Islet of Langerhans (tissue), 1 donor: ENCODE measurements at regions not wholly inside any gene's neighbourhood (a gene's known extent, or its start where the extent isn't known, plus 50 kb on each side); places are given as distances from the start of the nearest gene placed in this dataset.
"Not testable (repeated sequence)": the region's sequence is repeated elsewhere in the genome, so short reads cannot be mapped to it uniquely, and the experiment has no call there.

Experiments
- FAIRE-seq: peaks from one replicate; lab custom pipeline; 2011; peaks lifted over from hg19 to GRCh38; lab: Jason Lieb, UNC

GRCh38 chr6:141491684-141492083 lies 641.0 kb upstream of the GJE1 start:
- no peak for FAIRE-seq

GRCh38 chr6:141490982-141491381 lies 641.7 kb upstream of the GJE1 start:
- FAIRE-seq, result no peak

GRCh38 chr6:141488488-141488887 lies 644.2 kb upstream of the GJE1 start:
- peak; percentile 45 for FAIRE-seq

GRCh38 chr6:141486942-141487341 lies 645.8 kb upstream of the GJE1 start:
- FAIRE-seq, result peak; percentile 60

GRCh38 chr6:141484711-141485110 lies 648.0 kb upstream of the GJE1 start:
- FAIRE-seq, result no peak

GRCh38 chr6:141483598-141484061 lies 649.1 kb upstream of the GJE1 start:
- FAIRE-seq, result no peak

GRCh38 chr6:141482796-141483597 lies 649.7 kb upstream of the GJE1 start:
- FAIRE-seq, result peak; percentile 17

- no peak for FAIRE-seq
Observed at GRCh38 chr6:141475259-141475658, 657.5 kb upstream of the GJE1 start.

- no peak for FAIRE-seq
Observed at GRCh38 chr6:141472162-141472928, 660.4 kb upstream of the GJE1 start.

- FAIRE-seq, result no peak
Observed at GRCh38 chr6:141470810-141471209, 661.9 kb upstream of the GJE1 start.

- no peak for FAIRE-seq
Observed at GRCh38 chr6:141467881-141468280, 664.8 kb upstream of the GJE1 start.

GRCh38 chr6:141467041-141467440 lies 665.7 kb upstream of the GJE1 start:
- no peak for FAIRE-seq

- FAIRE-seq, result no peak
Observed at GRCh38 chr6:141464896-141465295, 667.8 kb upstream of the GJE1 start.

GRCh38 chr6:141464490-141464889 lies 668.2 kb upstream of the GJE1 start:
- FAIRE-seq, result peak; percentile 99

- no peak for FAIRE-seq
Observed at GRCh38 chr6:141463237-141463977, 669.3 kb upstream of the GJE1 start.

- no peak for FAIRE-seq
Observed at GRCh38 chr6:141460743-141461484, 671.8 kb upstream of the GJE1 start.

- FAIRE-seq, result not testable (repeated sequence)
Observed at GRCh38 chr6:141460245-141460644, 672.5 kb upstream of the GJE1 start.

- not testable (repeated sequence) for FAIRE-seq
Observed at GRCh38 chr6:141457984-141458383, 674.7 kb upstream of the GJE1 start.

GRCh38 chr6:141452354-141452686 lies 680.4 kb upstream of the GJE1 start:
- no peak for FAIRE-seq

GRCh38 chr6:141451511-141452353 lies 681.0 kb upstream of the GJE1 start:
- FAIRE-seq, result no peak

- no peak for FAIRE-seq
Observed at GRCh38 chr6:141451181-141451510, 681.6 kb upstream of the GJE1 start.
